ENCODE measurements at regions not wholly inside any gene's neighbourhood (a gene's known extent, or its start where the extent isn't known, plus 50 kb on each side); places are given as distances from the start of the nearest gene placed in this dataset.

DNA sequence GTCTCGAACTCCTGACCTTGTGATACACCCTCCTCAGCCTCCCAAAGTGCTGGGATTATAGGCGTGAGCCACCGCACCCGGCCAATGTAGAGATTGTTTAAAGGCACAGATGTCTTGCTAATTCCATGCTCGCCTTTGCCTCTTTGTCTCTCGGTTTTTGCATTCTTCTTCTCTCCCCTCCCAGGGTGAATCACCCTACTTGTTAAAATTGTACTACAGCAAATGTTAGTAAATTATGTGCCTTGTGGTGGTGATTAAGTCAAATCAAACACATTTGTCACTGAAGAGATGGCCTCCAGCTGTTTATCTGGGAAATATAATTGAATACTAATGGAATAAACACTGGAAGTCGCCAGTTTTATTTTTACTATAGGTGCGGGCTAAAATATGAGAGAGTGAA lies 384.4 kb upstream of the AUTS2 start:
- Histone ChIP-seq H2BK120ac (ENCODE audit: low read depth, low read length) (no peak overlapping the region), H2BK5ac (ENCODE audit: low read depth, low read length, poor library complexity, severe bottlenecking) (no peak overlapping the region), H3K56ac (ENCODE audit: extremely low read depth, insufficient read depth, low read length) (no peak overlapping the region), H2AFZ (replicated peaks; ENCODE audit: low read length, poor library complexity) (no peak overlapping the region), H3K4me2 (ENCODE audit: low read depth, low read length) (no peak overlapping the region), H3K27ac (ENCODE audit: insufficient read depth, low read length) (no peak overlapping the region), H3K18ac (ENCODE audit: low read depth, low read length) (no peak overlapping the region), H3K9me1 (ENCODE audit: insufficient read depth, low read length) (no peaks in the 10 kb centered on the region), H2BK20ac (ENCODE audit: low read depth, low read length) (no peak overlapping the region), H3K23ac (ENCODE audit: low read depth, low read length) (no peak overlapping the region), H3K79me1 (ENCODE audit: low read depth in 1 of 2, low read length in 2 of 2) (no peaks in the 10 kb centered on the region), H3K4me1 (ENCODE audit: control insufficient read depth, insufficient read depth, low read length) (no peaks in the 10 kb centered on the region), H4K8ac (ENCODE audit: low read depth in 2 of 2, low read length in 2 of 2) (no peak overlapping the region), H3K4ac (ENCODE audit: low read depth, low read length) (no peak overlapping the region), H2AK9ac (replicated peaks; ENCODE audit: low read depth, low read length, poor library complexity) (no peak overlapping the region), H3K27me3 (ENCODE audit: control insufficient read depth, insufficient read depth, low read length) (no peaks in the 10 kb centered on the region), H3K36me3 (ENCODE audit: control insufficient read depth, insufficient read depth, low read length) (no peaks in the 10 kb centered on the region), H3K4me3 (ENCODE audit: insufficient read depth, low read depth, low read length) (no peak overlapping the region), H3K9ac (ENCODE audit: low read depth, low read length) (no peak overlapping the region), H4K20me1 (ENCODE audit: insufficient read depth, low read length) (no peaks in the 10 kb centered on the region), H4K5ac (ENCODE audit: low read depth, low read length) (no peak overlapping the region), H4K91ac (ENCODE audit: insufficient read depth, low read depth, low read length) (no peak overlapping the region), H3K9me3 (ENCODE audit: control insufficient read depth, insufficient read depth, low read length) (peaks cover 14% of the 10 kb centered on the region), H2BK15ac (ENCODE audit: low read depth, low read length) (no peak overlapping the region), H3K14ac (replicated peaks; ENCODE audit: low read depth, low read length) (no peak overlapping the region), H2AK5ac (ENCODE audit: low read depth, low read length) (no peak overlapping the region)
- ATAC-seq (ENCODE audit: low read depth) (no peak), DNase-seq (no peak)
- WGBS, 2 experiments (ENCODE audit: extremely low coverage in 2 of 2, insufficient read length in 1 of 2): no CpG with 5 or more reads among the region's 8 CpGs
- TF ChIP-seq ELK1 (IDR thresholded peaks at IDR 0.05; ENCODE audit: borderline replicate concordance, low read depth, low read length): no peak
- TF ChIP-seq BHLHE40 (IDR thresholded peaks at IDR 0.05; ENCODE audit: low read depth, low read length): no peak
- no peak for TF ChIP-seq CTCF (conservative IDR thresholded peaks at IDR 0.05; ENCODE audit: low read depth, low read length)
- TF ChIP-seq SMC3 (IDR thresholded peaks at IDR 0.05; ENCODE audit: low read depth, low read length): no peak
- no peak for TF ChIP-seq POLR2A (IDR thresholded peaks at IDR 0.05; ENCODE audit: low read depth, low read length)
- TF ChIP-seq RFX5 (IDR thresholded peaks at IDR 0.05; ENCODE audit: low read depth, low read length): no peak
- TF ChIP-seq CEBPB (IDR thresholded peaks at IDR 0.05; ENCODE audit: low read depth, low read length): no peak
- no peak for TF ChIP-seq RCOR1 (IDR thresholded peaks at IDR 0.05; ENCODE audit: insufficient replicate concordance, low read length)
- TF ChIP-seq FOS (IDR thresholded peaks at IDR 0.05; ENCODE audit: low read depth, low read length): no peak
- TF ChIP-seq CHD1 (IDR thresholded peaks at IDR 0.05; ENCODE audit: low read depth, low read length): no peak
- no peak for TF ChIP-seq MAFK (IDR thresholded peaks at IDR 0.05; ENCODE audit: low read depth, low read length)
- TF ChIP-seq, protein P1, sequence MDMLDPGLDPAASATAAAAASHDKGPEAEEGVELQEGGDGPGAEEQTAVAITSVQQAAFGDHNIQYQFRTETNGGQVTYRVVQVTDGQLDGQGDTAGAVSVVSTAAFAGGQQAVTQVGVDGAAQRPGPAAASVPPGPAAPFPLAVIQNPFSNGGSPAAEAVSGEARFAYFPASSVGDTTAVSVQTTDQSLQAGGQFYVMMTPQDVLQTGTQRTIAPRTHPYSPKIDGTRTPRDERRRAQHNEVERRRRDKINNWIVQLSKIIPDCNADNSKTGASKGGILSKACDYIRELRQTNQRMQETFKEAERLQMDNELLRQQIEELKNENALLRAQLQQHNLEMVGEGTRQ (IDR thresholded peaks at IDR 0.05; ENCODE audit: low read depth, low read length): no peak
- no peak for TF ChIP-seq MAZ (IDR thresholded peaks at IDR 0.05; ENCODE audit: borderline replicate concordance, low read depth, low read length)
- no peak for TF ChIP-seq NFE2L2 (IDR thresholded peaks at IDR 0.05; ENCODE audit: low read depth, low read length)
- TF ChIP-seq RAD21 (IDR thresholded peaks at IDR 0.05; ENCODE audit: low read length): no peak
- ChIA-PET POLR2A (ENCODE audit: unreplicated experiment) (no interaction called here), CTCF (no interaction called here)
- in situ Hi-C loops (cut with MboI; ENCODE audit: low sequenced_read_pairs): no loop called here
- BruUV-seq (replicated peaks): no TSS peak
- dilution Hi-C loops (cut with HindIII; ENCODE audit: low sequenced_read_pairs, unreplicated experiment): no loop called here
- intact Hi-C loops (cut with micrococcal nuclease): no loop called here

Measured in IMR-90 (cell line).